HepG2 (cell line): ENCODE measurements at regions not wholly inside any gene's neighbourhood (a gene's known extent, or its start where the extent isn't known, plus 50 kb on each side); places are given as distances from the start of the nearest gene placed in this dataset.

Source experiments
- CREB3 ChIP-seq: sonication (generic); formaldehyde crosslinking; IDR thresholded peaks from 2 replicates; pipeline ENCODE4 v1.5.0; 2020; ENCODE audit warnings: missing genetic modification reagents
- MXD1 ChIP-seq: sonication (generic); formaldehyde crosslinking; IDR thresholded peaks from 2 replicates; pipeline ENCODE4 v1.4.0; 2020; ENCODE audit warnings: mild to moderate bottlenecking, missing genetic modification reagents
- ZBTB40 ChIP-seq, 2 experiments: fragments of 450-650 bp in 1 of 2; sonication (generic) in 1 of 2; formaldehyde crosslinking in 1 of 2; IDR thresholded peaks; 2 replicates each; pipeline versions ENCODE4 v1.6.1 to v1.8.0; 2016 to 2022; ENCODE audit warnings: antibody characterized with exemption in 1 of 2, mild to moderate bottlenecking in 1 of 2, missing genetic modification reagents in 1 of 2
- ZFP36 ChIP-seq: fragments of 150-350 bp; IDR thresholded peaks from 2 replicates; pipeline ENCODE4 v1.6.1; 2018; ENCODE audit warnings: borderline replicate concordance, low read length, low read depth; ENCODE audit not compliant: partially characterized antibody
- ZNF274 ChIP-seq: sonication (generic); formaldehyde crosslinking; IDR thresholded peaks from 2 replicates; pipeline ENCODE4 v1.5.1; 2020; ENCODE audit warnings: mild to moderate bottlenecking, missing genetic modification reagents
- ZNF629 ChIP-seq: sonication (generic); formaldehyde crosslinking; conservative IDR thresholded peaks from 2 replicates; pipeline ENCODE4 v1.5.0; 2020; ENCODE audit warnings: missing genetic modification reagents

- TF ChIP-seq ZBTB40 (IDR thresholded peaks at IDR 0.05) = no peak
- TF ChIP-seq ZBTB40 (CRISPR knock-in tag; IDR thresholded peaks at IDR 0.05) = no peak
- TF ChIP-seq CREB3 = no peak
- no peak for TF ChIP-seq ZFP36
- TF ChIP-seq MXD1 (CRISPR knock-in tag) = peak; percentile 77; the same call in 1 of the 2 replicates
- TF ChIP-seq ZNF274 (CRISPR knock-in tag) = no peak
- TF ChIP-seq ZNF629 (CRISPR knock-in tag) = peak; percentile 85
These were observed 80.2 kb upstream of the IER5L start (continued) for GRCh38 chr9:129258124-129258822.
